DMS53 treated with DMSO at 0.1 percent for 48 hours (cell line): ENCODE measurements at regions not wholly inside any gene's neighbourhood (a gene's known extent, or its start where the extent isn't known, plus 50 kb on each side); places are given as distances from the start of the nearest gene placed in this dataset.
A peak's percentile ranks its signal among the peaks of the same experiment; 100 is the strongest.
"Not testable (repeated sequence)": the region's sequence is repeated elsewhere in the genome, so short reads cannot be mapped to it uniquely, and the experiment has no call there.

Experiments used
- DNase-seq: peaks from one replicate; lab custom pipeline; 2025; ENCODE audit not compliant: unreplicated experiment; lab: John Stamatoyannopoulos, UW

GRCh38 chr5:138702166-138703077 is 50.8 kb upstream of the CTNNA1 start:
- DNase-seq: peak; percentile 42

- no peak for DNase-seq
Measured at GRCh38 chr5:138701678-138702077, 51.5 kb upstream of the CTNNA1 start.

- DNase-seq: no peak
Measured at GRCh38 chr5:138700581-138701362, 52.5 kb upstream of the CTNNA1 start.

GRCh38 chr5:138699482-138699881 is 53.7 kb upstream of the CTNNA1 start:
- no peak for DNase-seq

GRCh38 chr5:138698713-138699112 is 54.5 kb upstream of the CTNNA1 start:
- DNase-seq: no peak

- no peak for DNase-seq
Measured at GRCh38 chr5:138697720-138698360, 55.4 kb upstream of the CTNNA1 start.

- DNase-seq: no peak
Measured at GRCh38 chr5:138696501-138696900, 56.7 kb upstream of the CTNNA1 start.

GRCh38 chr5:138695781-138696180 is 57.4 kb upstream of the CTNNA1 start:
- DNase-seq: no peak

GRCh38 chr5:138694146-138694545 is 59.1 kb upstream of the CTNNA1 start:
- no peak for DNase-seq

GRCh38 chr5:138692370-138692769 is 60.9 kb upstream of the CTNNA1 start:
- no peak for DNase-seq

- DNase-seq: no peak
Measured at GRCh38 chr5:138686668-138687067, 66.6 kb upstream of the CTNNA1 start.

GRCh38 chr5:138685193-138685745 is 68.0 kb upstream of the CTNNA1 start:
- no peak for DNase-seq

GRCh38 chr5:138682462-138682861 is 70.8 kb upstream of the CTNNA1 start:
- not testable (repeated sequence) for DNase-seq

- DNase-seq: not testable (repeated sequence)
Measured at GRCh38 chr5:138678826-138679225, 74.4 kb upstream of the CTNNA1 start.

GRCh38 chr5:138677782-138678181 is 75.4 kb upstream of the CTNNA1 start:
- no peak for DNase-seq

- no peak for DNase-seq
Measured at GRCh38 chr5:138676556-138677193, 76.5 kb upstream of the CTNNA1 start.

- no peak for DNase-seq
Measured at GRCh38 chr5:138676002-138676401, 77.2 kb upstream of the CTNNA1 start.

GRCh38 chr5:138668451-138669380 is 84.5 kb upstream of the CTNNA1 start:
- DNase-seq: no peak

GRCh38 chr5:138667782-138668331 is 85.4 kb upstream of the CTNNA1 start:
- not testable (repeated sequence) for DNase-seq
